ENCODE measurements at regions not wholly inside any gene's neighbourhood (a gene's known extent, or its start where the extent isn't known, plus 50 kb on each side); places are given as distances from the start of the nearest gene placed in this dataset.

DNA sequence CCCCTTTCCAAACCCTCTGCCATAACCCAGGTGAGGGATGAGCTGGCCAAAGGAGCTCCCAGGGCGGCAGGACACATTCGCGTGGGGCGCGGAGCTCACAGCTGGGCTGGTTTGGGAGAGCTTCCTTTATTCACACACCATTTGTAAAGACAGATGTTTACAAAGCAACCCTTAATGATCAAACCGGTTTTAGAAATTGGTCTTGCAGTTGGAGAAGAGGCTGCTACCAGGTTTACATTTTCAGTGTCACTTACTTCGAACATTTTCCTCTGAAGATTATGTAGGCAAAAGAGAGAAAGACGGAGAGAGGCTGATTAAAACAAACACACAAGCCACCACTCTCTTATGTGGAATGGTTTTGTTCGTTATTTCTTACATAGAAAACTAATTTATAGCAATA is 648.7 kb downstream of the IRX1 start:
- no peak for ATAC-seq (ENCODE audit: low read depth)
- Mint-ChIP-seq H3K4me3 (no peak overlapping the region), H3K9me3 (peaks cover 2% of the 10 kb centered on the region), H3K4me1 (no peaks in the 10 kb centered on the region), H3K36me3 (ENCODE audit: low read depth) (no peaks in the 10 kb centered on the region), H3K27me3 (no peaks in the 10 kb centered on the region), H3K27ac (no peak overlapping the region)
- POLR2A ChIA-PET: no interaction called here
- CTCF ChIA-PET: no interaction called here
- intact Hi-C loops (cut with micrococcal nuclease): no loop called here
- no peak for DNase-seq
- TF ChIP-seq, protein P1, sequence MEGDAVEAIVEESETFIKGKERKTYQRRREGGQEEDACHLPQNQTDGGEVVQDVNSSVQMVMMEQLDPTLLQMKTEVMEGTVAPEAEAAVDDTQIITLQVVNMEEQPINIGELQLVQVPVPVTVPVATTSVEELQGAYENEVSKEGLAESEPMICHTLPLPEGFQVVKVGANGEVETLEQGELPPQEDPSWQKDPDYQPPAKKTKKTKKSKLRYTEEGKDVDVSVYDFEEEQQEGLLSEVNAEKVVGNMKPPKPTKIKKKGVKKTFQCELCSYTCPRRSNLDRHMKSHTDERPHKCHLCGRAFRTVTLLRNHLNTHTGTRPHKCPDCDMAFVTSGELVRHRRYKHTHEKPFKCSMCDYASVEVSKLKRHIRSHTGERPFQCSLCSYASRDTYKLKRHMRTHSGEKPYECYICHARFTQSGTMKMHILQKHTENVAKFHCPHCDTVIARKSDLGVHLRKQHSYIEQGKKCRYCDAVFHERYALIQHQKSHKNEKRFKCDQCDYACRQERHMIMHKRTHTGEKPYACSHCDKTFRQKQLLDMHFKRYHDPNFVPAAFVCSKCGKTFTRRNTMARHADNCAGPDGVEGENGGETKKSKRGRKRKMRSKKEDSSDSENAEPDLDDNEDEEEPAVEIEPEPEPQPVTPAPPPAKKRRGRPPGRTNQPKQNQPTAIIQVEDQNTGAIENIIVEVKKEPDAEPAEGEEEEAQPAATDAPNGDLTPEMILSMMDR (IDR thresholded peaks at IDR 0.05): no peak

DNA sequence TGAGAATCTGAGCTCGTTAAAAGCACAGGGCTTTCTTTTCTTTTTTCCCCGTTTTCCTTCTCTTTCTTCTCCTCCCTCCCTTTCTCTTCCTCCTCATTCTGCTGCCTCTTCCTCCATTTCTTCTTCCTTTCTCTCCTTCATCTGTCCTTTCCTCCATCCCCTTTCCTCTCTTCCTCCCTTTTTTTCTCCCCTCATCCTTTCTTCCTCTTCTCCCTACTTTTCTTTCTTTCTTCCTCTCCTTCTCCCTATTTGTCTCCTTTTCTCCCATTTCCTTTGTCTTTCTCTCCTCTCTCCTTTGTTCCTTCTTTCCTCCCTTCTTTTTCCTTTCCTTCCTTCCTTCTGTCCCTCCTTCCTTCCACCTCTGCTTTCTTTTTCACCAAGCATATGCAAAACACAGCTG is 649.4 kb downstream of the IRX1 start:
- TF ChIP-seq, protein P1 (IDR thresholded peaks at IDR 0.05): no peak
- ChIA-PET CTCF (no interaction called here), POLR2A (no interaction called here)
- Mint-ChIP-seq H3K27me3 (no peaks in the 10 kb centered on the region), H3K4me1 (no peaks in the 10 kb centered on the region), H3K27ac (no peak overlapping the region), H3K36me3 (ENCODE audit: low read depth) (no peaks in the 10 kb centered on the region), H3K4me3 (no peak overlapping the region), H3K9me3 (peaks cover 2% of the 10 kb centered on the region)
- DNase-seq (no peak), ATAC-seq (ENCODE audit: low read depth) (no peak)
- intact Hi-C loops (cut with micrococcal nuclease): no loop called here

DNA sequence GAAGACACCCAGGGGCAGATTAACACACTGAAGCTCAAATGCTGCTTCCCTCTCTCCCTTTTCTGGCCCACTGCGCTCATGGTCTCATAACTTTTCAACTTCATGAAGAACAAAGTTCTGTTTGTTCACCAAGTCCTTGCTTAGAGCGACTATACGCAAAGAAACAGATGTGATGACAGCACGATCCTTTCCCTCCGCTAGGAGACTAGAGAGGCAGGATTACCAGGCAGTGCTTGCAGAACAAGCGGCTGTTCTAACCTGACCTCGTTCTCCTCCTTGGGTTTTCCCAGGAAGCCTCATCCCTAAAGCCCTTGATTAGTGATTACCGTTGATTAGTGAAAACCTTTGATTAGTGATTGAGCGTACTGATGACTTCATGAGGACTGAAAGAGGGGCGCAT is 649.9 kb downstream of the IRX1 start:
- ATAC-seq (ENCODE audit: low read depth) (no peak), DNase-seq (no peak)
- CTCF ChIA-PET: no interaction called here
- intact Hi-C loops (cut with micrococcal nuclease): no loop called here
- POLR2A ChIA-PET: no interaction called here
- Mint-ChIP-seq H3K27ac (no peak overlapping the region), H3K36me3 (ENCODE audit: low read depth) (no peaks in the 10 kb centered on the region), H3K4me1 (no peaks in the 10 kb centered on the region), H3K4me3 (no peak overlapping the region), H3K27me3 (no peaks in the 10 kb centered on the region), H3K9me3 (peaks cover 2% of the 10 kb centered on the region)
- TF ChIP-seq, protein P1 (IDR thresholded peaks at IDR 0.05): no peak

DNA sequence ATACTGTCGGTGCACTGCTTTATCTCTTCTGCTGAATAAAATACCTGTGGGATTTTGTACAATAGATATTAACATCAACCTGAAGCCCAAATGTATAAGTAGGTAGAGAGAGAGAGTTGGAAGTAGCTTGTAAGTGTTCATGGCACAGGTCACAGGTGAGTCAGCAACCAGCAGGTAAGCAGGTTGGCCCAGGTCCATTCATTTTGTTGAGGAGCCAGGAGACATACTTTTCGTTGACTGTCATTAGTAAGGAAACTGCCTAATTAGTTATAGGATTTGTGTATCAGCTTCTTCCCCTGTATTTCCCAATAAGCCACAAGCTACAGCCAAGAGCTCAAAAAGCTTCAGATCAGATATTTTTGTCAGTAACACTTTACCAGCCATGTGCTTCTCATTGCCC is 650.8 kb downstream of the IRX1 start:
- H3K27me3 Mint-ChIP-seq: no peaks in the 10 kb centered on the region
- intact Hi-C loops (cut with micrococcal nuclease): no loop called here
- CTCF ChIA-PET: no interaction called here
- no peak for DNase-seq
- no peak overlapping the region for H3K4me3 Mint-ChIP-seq
- no peaks in the 10 kb centered on the region for H3K4me1 Mint-ChIP-seq
- TF ChIP-seq, protein P1 (IDR thresholded peaks at IDR 0.05): no peak
- H3K27ac Mint-ChIP-seq: no peak overlapping the region
- peaks cover 3% of the 10 kb centered on the region for H3K9me3 Mint-ChIP-seq
- H3K36me3 Mint-ChIP-seq (ENCODE audit: low read depth): no peaks in the 10 kb centered on the region
- POLR2A ChIA-PET: no interaction called here
- ATAC-seq (ENCODE audit: low read depth): no peak

DNA sequence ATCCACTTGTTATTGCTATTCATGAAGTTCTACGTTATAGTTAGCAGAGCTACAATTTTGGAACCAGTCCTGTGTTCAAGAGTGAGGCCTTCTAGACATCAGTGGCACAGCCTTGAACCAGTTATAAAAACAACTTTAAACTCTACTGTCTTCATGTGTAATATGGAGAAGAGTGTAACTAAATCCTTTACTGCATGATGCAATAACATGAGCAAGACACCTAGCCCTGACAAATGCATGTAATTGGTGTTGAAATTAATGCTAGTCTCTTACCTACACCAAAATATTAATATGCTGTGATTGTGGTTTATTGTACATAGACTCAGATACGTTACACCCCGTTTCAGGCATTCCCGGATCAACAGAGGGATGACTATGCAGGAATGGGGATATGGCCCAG is 654.6 kb downstream of the IRX1 start:
- POLR2A ChIA-PET: no interaction called here

More for the DNA sequence above, 654.6 kb downstream of the IRX1 start:
- TF ChIP-seq, protein P1 (IDR thresholded peaks at IDR 0.05): no peak
- no peak for DNase-seq
- ATAC-seq (ENCODE audit: low read depth): no peak
- no peaks in the 10 kb centered on the region for H3K36me3 Mint-ChIP-seq (ENCODE audit: low read depth)
- intact Hi-C loops (cut with micrococcal nuclease): no loop called here
- H3K4me1 Mint-ChIP-seq: no peaks in the 10 kb centered on the region
- H3K4me3 Mint-ChIP-seq: no peak overlapping the region
- H3K27me3 Mint-ChIP-seq: no peaks in the 10 kb centered on the region
- CTCF ChIA-PET: no interaction called here
- no peak overlapping the region for H3K27ac Mint-ChIP-seq
- H3K9me3 Mint-ChIP-seq: peaks cover 7% of the 10 kb centered on the region

Measured in activated B cell treated with CpG ODN at 0.5 μM for 24 hours (primary cell).